ENCODE measurements at regions not wholly inside any gene's neighbourhood (a gene's known extent, or its start where the extent isn't known, plus 50 kb on each side); places are given as distances from the start of the nearest gene placed in this dataset.

DNA sequence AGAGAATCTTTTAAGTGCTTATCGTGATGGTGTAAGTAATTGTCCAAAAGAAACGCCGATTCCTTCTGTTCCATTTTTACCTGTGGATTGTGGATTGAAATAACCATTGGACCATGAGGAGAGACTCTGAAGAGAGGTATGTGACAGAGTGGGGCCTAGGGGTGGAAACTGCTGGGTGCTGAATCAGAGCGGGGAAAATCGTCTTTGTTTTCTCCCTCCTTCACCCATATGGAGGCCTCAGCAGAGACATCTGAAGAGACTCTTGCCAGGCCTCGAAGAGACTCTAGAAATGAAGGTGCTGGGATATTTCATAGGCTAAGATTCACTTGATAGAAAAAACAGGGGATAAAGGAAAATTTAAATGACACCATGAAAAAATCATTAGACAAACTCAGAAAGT is 1327.0 kb downstream of the BRINP3 start:
- no peak overlapping the region for H3K9ac ChIP-seq (ENCODE audit: low read depth, low read length)

GRCh38 chr1:189151361-189151760 is 1326.3 kb downstream of the BRINP3 start:
- H3K27ac ChIP-seq (ENCODE audit: low read length), result no peak overlapping the region
- H3K9ac ChIP-seq (ENCODE audit: low read depth, low read length), result no peak overlapping the region
- H4K20me1 ChIP-seq (ENCODE audit: insufficient read depth, low read length), result no peaks in the 10 kb centered on the region
- DNase-seq (no peak), ATAC-seq (ENCODE audit: insufficient read depth, low read depth) (no peak)
- H3K4me3 ChIP-seq (ENCODE audit: low read depth in 1 of 2, low read length in 2 of 2), result no peak overlapping the region
- H3K79me2 ChIP-seq (ENCODE audit: insufficient read depth, low read length), result no peaks in the 10 kb centered on the region
- H2AFZ ChIP-seq (ENCODE audit: low read depth, low read length), result no peak overlapping the region
- H3K36me3 ChIP-seq (ENCODE audit: insufficient read depth, low read length), result no peaks in the 10 kb centered on the region
- TF ChIP-seq, protein P1, sequence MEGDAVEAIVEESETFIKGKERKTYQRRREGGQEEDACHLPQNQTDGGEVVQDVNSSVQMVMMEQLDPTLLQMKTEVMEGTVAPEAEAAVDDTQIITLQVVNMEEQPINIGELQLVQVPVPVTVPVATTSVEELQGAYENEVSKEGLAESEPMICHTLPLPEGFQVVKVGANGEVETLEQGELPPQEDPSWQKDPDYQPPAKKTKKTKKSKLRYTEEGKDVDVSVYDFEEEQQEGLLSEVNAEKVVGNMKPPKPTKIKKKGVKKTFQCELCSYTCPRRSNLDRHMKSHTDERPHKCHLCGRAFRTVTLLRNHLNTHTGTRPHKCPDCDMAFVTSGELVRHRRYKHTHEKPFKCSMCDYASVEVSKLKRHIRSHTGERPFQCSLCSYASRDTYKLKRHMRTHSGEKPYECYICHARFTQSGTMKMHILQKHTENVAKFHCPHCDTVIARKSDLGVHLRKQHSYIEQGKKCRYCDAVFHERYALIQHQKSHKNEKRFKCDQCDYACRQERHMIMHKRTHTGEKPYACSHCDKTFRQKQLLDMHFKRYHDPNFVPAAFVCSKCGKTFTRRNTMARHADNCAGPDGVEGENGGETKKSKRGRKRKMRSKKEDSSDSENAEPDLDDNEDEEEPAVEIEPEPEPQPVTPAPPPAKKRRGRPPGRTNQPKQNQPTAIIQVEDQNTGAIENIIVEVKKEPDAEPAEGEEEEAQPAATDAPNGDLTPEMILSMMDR (IDR thresholded peaks at IDR 0.05; ENCODE audit: borderline replicate concordance, extremely low read depth, low read length, poor library complexity, severe bottlenecking), result no peak
- TF ChIP-seq EZH2 (IDR thresholded peaks at IDR 0.05; ENCODE audit: borderline replicate concordance, low read depth, low read length, severe bottlenecking), result no peak
- H3K4me1 ChIP-seq (ENCODE audit: insufficient read depth, low read length), result no peaks in the 10 kb centered on the region
- no peaks in the 10 kb centered on the region for H3K27me3 ChIP-seq (ENCODE audit: insufficient read depth, low read length, poor library complexity)
- no peak overlapping the region for H3K4me2 ChIP-seq (ENCODE audit: insufficient read depth, low read length)
- no peaks in the 10 kb centered on the region for H3K9me3 ChIP-seq (ENCODE audit: insufficient read depth, low read length, severe bottlenecking)

More for the DNA sequence above, 1327.0 kb downstream of the BRINP3 start:
- ATAC-seq (ENCODE audit: insufficient read depth, low read depth) (no peak), DNase-seq (no peak)
- Histone ChIP-seq H3K9me3 (ENCODE audit: insufficient read depth, low read length, severe bottlenecking) (no peaks in the 10 kb centered on the region), H4K20me1 (ENCODE audit: insufficient read depth, low read length) (no peaks in the 10 kb centered on the region), H3K4me1 (ENCODE audit: insufficient read depth, low read length) (no peaks in the 10 kb centered on the region), H3K79me2 (ENCODE audit: insufficient read depth, low read length) (no peaks in the 10 kb centered on the region), H2AFZ (ENCODE audit: low read depth, low read length) (no peak overlapping the region), H3K27ac (ENCODE audit: low read length) (no peak overlapping the region), H3K4me2 (ENCODE audit: insufficient read depth, low read length) (no peak overlapping the region), H3K4me3 (ENCODE audit: low read depth in 1 of 2, low read length in 2 of 2) (no peak overlapping the region), H3K36me3 (ENCODE audit: insufficient read depth, low read length) (no peaks in the 10 kb centered on the region), H3K27me3 (ENCODE audit: insufficient read depth, low read length, poor library complexity) (no peaks in the 10 kb centered on the region)
- TF ChIP-seq, protein P1 (IDR thresholded peaks at IDR 0.05; ENCODE audit: borderline replicate concordance, extremely low read depth, low read length, poor library complexity, severe bottlenecking), result no peak
- no peak for TF ChIP-seq EZH2 (IDR thresholded peaks at IDR 0.05; ENCODE audit: borderline replicate concordance, low read depth, low read length, severe bottlenecking)

GRCh38 chr1:189152685-189153084 is 1325.0 kb downstream of the BRINP3 start:
- ATAC-seq (ENCODE audit: insufficient read depth, low read depth) (no peak), DNase-seq (no peak)
- H3K4me1 ChIP-seq (ENCODE audit: insufficient read depth, low read length), result no peaks in the 10 kb centered on the region
- no peak for TF ChIP-seq EZH2 (IDR thresholded peaks at IDR 0.05; ENCODE audit: borderline replicate concordance, low read depth, low read length, severe bottlenecking)
- TF ChIP-seq, protein P1 (IDR thresholded peaks at IDR 0.05; ENCODE audit: borderline replicate concordance, extremely low read depth, low read length, poor library complexity, severe bottlenecking), result no peak
- no peaks in the 10 kb centered on the region for H4K20me1 ChIP-seq (ENCODE audit: insufficient read depth, low read length)
- H3K9ac ChIP-seq (ENCODE audit: low read depth, low read length), result no peak overlapping the region
- no peaks in the 10 kb centered on the region for H3K9me3 ChIP-seq (ENCODE audit: insufficient read depth, low read length, severe bottlenecking)
- H3K36me3 ChIP-seq (ENCODE audit: insufficient read depth, low read length), result no peaks in the 10 kb centered on the region
- H3K4me3 ChIP-seq (ENCODE audit: low read depth in 1 of 2, low read length in 2 of 2), result no peak overlapping the region
- H3K27me3 ChIP-seq (ENCODE audit: insufficient read depth, low read length, poor library complexity), result no peaks in the 10 kb centered on the region
- H2AFZ ChIP-seq (ENCODE audit: low read depth, low read length), result no peak overlapping the region
- H3K79me2 ChIP-seq (ENCODE audit: insufficient read depth, low read length), result no peaks in the 10 kb centered on the region
- H3K27ac ChIP-seq (ENCODE audit: low read length), result no peak overlapping the region
- H3K4me2 ChIP-seq (ENCODE audit: insufficient read depth, low read length), result no peak overlapping the region

GRCh38 chr1:189158155-189158554 is 1319.5 kb downstream of the BRINP3 start:
- Histone ChIP-seq H2AFZ (ENCODE audit: low read depth, low read length) (no peak overlapping the region), H3K4me3 (ENCODE audit: low read depth in 1 of 2, low read length in 2 of 2) (no peak overlapping the region), H3K9me3 (ENCODE audit: insufficient read depth, low read length, severe bottlenecking) (no peaks in the 10 kb centered on the region), H3K9ac (ENCODE audit: low read depth, low read length) (no peak overlapping the region), H4K20me1 (ENCODE audit: insufficient read depth, low read length) (no peaks in the 10 kb centered on the region), H3K79me2 (ENCODE audit: insufficient read depth, low read length) (no peaks in the 10 kb centered on the region), H3K4me2 (ENCODE audit: insufficient read depth, low read length) (no peak overlapping the region), H3K4me1 (ENCODE audit: insufficient read depth, low read length) (no peaks in the 10 kb centered on the region), H3K36me3 (ENCODE audit: insufficient read depth, low read length) (no peaks in the 10 kb centered on the region), H3K27me3 (ENCODE audit: insufficient read depth, low read length, poor library complexity) (no peaks in the 10 kb centered on the region), H3K27ac (ENCODE audit: low read length) (no peak overlapping the region)
- ATAC-seq (ENCODE audit: insufficient read depth, low read depth) (no peak), DNase-seq (no peak)
- TF ChIP-seq, protein P1 (IDR thresholded peaks at IDR 0.05; ENCODE audit: borderline replicate concordance, extremely low read depth, low read length, poor library complexity, severe bottlenecking), result no peak
- TF ChIP-seq EZH2 (IDR thresholded peaks at IDR 0.05; ENCODE audit: borderline replicate concordance, low read depth, low read length, severe bottlenecking), result no peak
